Vagina (tissue), 2 donors: ENCODE measurements at regions not wholly inside any gene's neighbourhood (a gene's known extent, or its start where the extent isn't known, plus 50 kb on each side); places are given as distances from the start of the nearest gene placed in this dataset.

ENCODE experiments used
- DNase-seq, 2 donors: peaks; one replicate each; pipeline ENCODE4 v3.0.0-alpha.2; 2017; ENCODE audit errors: extremely low spot score in 2 of 2
- H3K27ac ChIP-seq: fragments of 200-600 bp; sonication (generic); one replicate; pipeline ENCODE4 v1.5.1; 2019
- H3K27me3 ChIP-seq: fragments of 200-600 bp; sonication (generic); one replicate; pipeline ENCODE4 v1.5.1; 2019
- H3K36me3 ChIP-seq, 2 donors: fragments of 200-600 bp; sonication (generic); one replicate each; pipeline ENCODE4 v1.5.1; 2017 to 2019
- H3K4me1 ChIP-seq: fragments of 200-600 bp; sonication (generic); one replicate; pipeline ENCODE4 v1.5.1; 2019
- H3K4me3 ChIP-seq, 2 donors: fragments of 200-600 bp; sonication (generic); 1 replicate in 1 of 2; 2 replicates in 1 of 2; pipeline ENCODE4 v1.5.1; 2016 to 2019
- H3K9me3 ChIP-seq: fragments of 200-600 bp; sonication (generic); one replicate; pipeline ENCODE4 v1.5.1; 2019
- POLR2A ChIP-seq, 2 donors: fragments of 450-650 bp; IDR thresholded peaks; one replicate each; pipeline ENCODE4 v1.6.1; 2017; ENCODE audit warnings: antibody characterized with exemption in 2 of 2, mild to moderate bottlenecking in 2 of 2, moderate library complexity in 2 of 2
- POLR2AphosphoS5 ChIP-seq, 2 donors: sonication (generic); formaldehyde crosslinking; IDR thresholded peaks; one replicate each; pipeline ENCODE4 v1.9.0; 2017; ENCODE audit warnings: antibody characterized with exemption in 2 of 2, mild to moderate bottlenecking in 2 of 2, low read depth in 1 of 2; ENCODE audit not compliant: insufficient read depth in 1 of 2
- intact Hi-C: fragments of 100-400 bp; cut with DNase I; formaldehyde crosslinking; loops from one replicate; pipeline ENCODE4 v1.15.1; 2023
- TF ChIP-seq, protein P1 (sequence below), 3 experiments: fragments of 450-650 bp in 2 of 3; fragments of 200-600 bp in 1 of 3; sonication (generic) in 1 of 3; IDR thresholded peaks; one replicate each; pipeline ENCODE4 v1.5.1; 2017 to 2019; ENCODE audit warnings: antibody characterized with exemption in 3 of 3, mild to moderate bottlenecking in 2 of 3, moderate library complexity in 2 of 3

DNA sequence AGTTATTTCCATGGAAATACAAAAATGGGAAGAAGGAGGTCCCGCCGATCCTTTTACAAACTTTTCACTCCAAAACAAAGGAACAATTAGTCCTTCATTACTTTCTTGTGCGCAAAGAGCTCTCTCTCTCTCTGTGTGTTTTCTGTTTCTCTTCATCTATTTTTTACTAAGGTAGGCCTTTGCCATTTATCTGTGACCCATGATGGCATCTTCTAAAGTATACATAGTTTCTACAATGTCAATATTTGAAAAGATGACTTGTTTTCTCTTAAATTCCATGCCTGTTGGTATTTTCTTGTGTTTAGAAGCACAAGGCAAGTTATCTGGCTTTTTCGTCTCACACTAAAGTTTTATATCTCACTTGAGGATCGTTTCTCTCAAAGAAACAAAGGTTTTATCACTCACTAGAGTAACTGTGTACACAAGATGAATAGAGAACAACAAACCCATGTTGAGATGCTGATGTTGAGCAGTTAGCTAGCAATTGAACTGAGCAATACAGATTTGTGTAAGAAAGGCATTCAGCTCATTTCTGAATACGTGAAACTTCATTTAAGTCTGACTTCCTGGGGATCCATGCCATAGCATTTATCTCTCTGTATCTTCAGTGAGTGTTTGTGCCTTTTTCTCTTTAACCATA lies 250.3 kb downstream of the GBA3 start:
- Histone ChIP-seq H3K9me3 (no peaks in the 10 kb centered on the region), H3K27me3 (no peaks in the 10 kb centered on the region), H3K27ac (no peak overlapping the region), H3K4me1 (no peaks in the 10 kb centered on the region), H3K4me3 (no peak overlapping the region), H3K36me3 (no peaks in the 10 kb centered on the region)
- intact Hi-C loops: no loop called here
- no peak for DNase-seq
- TF ChIP-seq POLR2AphosphoS5 (IDR thresholded peaks at IDR 0.05; ENCODE audit: insufficient read depth in 1 of 2, low read depth in 1 of 2) (no peak), POLR2A (IDR thresholded peaks at IDR 0.05) (no peak)
- TF ChIP-seq, protein P1, sequence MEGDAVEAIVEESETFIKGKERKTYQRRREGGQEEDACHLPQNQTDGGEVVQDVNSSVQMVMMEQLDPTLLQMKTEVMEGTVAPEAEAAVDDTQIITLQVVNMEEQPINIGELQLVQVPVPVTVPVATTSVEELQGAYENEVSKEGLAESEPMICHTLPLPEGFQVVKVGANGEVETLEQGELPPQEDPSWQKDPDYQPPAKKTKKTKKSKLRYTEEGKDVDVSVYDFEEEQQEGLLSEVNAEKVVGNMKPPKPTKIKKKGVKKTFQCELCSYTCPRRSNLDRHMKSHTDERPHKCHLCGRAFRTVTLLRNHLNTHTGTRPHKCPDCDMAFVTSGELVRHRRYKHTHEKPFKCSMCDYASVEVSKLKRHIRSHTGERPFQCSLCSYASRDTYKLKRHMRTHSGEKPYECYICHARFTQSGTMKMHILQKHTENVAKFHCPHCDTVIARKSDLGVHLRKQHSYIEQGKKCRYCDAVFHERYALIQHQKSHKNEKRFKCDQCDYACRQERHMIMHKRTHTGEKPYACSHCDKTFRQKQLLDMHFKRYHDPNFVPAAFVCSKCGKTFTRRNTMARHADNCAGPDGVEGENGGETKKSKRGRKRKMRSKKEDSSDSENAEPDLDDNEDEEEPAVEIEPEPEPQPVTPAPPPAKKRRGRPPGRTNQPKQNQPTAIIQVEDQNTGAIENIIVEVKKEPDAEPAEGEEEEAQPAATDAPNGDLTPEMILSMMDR (IDR thresholded peaks at IDR 0.05): no peak

- H3K27ac ChIP-seq: no peak overlapping the region
- TF ChIP-seq POLR2A (IDR thresholded peaks at IDR 0.05) (no peak), POLR2AphosphoS5 (IDR thresholded peaks at IDR 0.05; ENCODE audit: insufficient read depth in 1 of 2, low read depth in 1 of 2) (no peak)
- TF ChIP-seq, protein P1 (IDR thresholded peaks at IDR 0.05): no peak
- intact Hi-C loops: no loop called here
- DNase-seq: no peak
- no peaks in the 10 kb centered on the region for H3K4me1 ChIP-seq
- no peak overlapping the region for H3K4me3 ChIP-seq
- H3K36me3 ChIP-seq: no peaks in the 10 kb centered on the region
- no peaks in the 10 kb centered on the region for H3K9me3 ChIP-seq
- H3K27me3 ChIP-seq: no peaks in the 10 kb centered on the region
Observed at GRCh38 chr4:22941688-22942375, 249.1 kb downstream of the GBA3 start.

- no peaks in the 10 kb centered on the region for H3K4me1 ChIP-seq
- no peaks in the 10 kb centered on the region for H3K36me3 ChIP-seq
- H3K27me3 ChIP-seq: no peaks in the 10 kb centered on the region
- TF ChIP-seq POLR2AphosphoS5 (IDR thresholded peaks at IDR 0.05; ENCODE audit: insufficient read depth in 1 of 2, low read depth in 1 of 2): no peak
- TF ChIP-seq, protein P1 (IDR thresholded peaks at IDR 0.05): no peak
- no peak for TF ChIP-seq POLR2A (IDR thresholded peaks at IDR 0.05)
- no peak for DNase-seq
- H3K4me3 ChIP-seq: no peak overlapping the region
- intact Hi-C loops: no loop called here
- H3K27ac ChIP-seq: no peak overlapping the region
- H3K9me3 ChIP-seq: no peaks in the 10 kb centered on the region
Observed at GRCh38 chr4:22932326-22932725, 239.6 kb downstream of the GBA3 start.

- no peaks in the 10 kb centered on the region for H3K27me3 ChIP-seq
- H3K4me1 ChIP-seq: no peaks in the 10 kb centered on the region
- TF ChIP-seq, protein P1 (IDR thresholded peaks at IDR 0.05): no peak
- TF ChIP-seq POLR2A (IDR thresholded peaks at IDR 0.05) (no peak), POLR2AphosphoS5 (IDR thresholded peaks at IDR 0.05; ENCODE audit: insufficient read depth in 1 of 2, low read depth in 1 of 2) (no peak)
- H3K4me3 ChIP-seq: no peak overlapping the region
- DNase-seq: no peak
- intact Hi-C loops: no loop called here
- H3K27ac ChIP-seq: no peak overlapping the region
- no peaks in the 10 kb centered on the region for H3K36me3 ChIP-seq
- no peaks in the 10 kb centered on the region for H3K9me3 ChIP-seq
Observed at GRCh38 chr4:22922426-22922825, 229.7 kb downstream of the GBA3 start.

DNA sequence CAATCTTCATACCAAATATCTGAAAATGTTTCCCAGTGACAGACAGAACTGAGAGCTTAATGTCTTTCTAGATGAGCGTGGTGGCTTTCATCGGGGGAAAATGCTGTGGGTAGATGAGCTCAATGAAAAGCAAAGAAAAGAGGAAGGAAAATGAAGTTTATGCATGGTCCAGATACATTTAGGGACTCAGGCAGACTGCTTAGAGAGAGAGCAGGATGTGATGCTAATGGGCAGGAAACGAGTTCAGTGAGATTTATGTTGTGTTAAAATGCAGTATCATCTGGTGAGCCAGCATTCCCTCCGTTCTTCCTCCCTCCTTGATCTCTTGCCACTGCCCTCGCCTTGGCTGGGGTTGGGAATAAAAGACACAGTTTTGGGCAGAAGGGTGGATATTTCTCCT lies 229.2 kb downstream of the GBA3 start:
- Histone ChIP-seq H3K4me1 (no peaks in the 10 kb centered on the region), H3K27me3 (no peaks in the 10 kb centered on the region), H3K4me3 (no peak overlapping the region), H3K9me3 (no peaks in the 10 kb centered on the region), H3K36me3 (no peaks in the 10 kb centered on the region), H3K27ac (no peak overlapping the region)
- DNase-seq: no peak
- intact Hi-C loops: no loop called here
- TF ChIP-seq POLR2A (IDR thresholded peaks at IDR 0.05): no peak
- TF ChIP-seq, protein P1 (IDR thresholded peaks at IDR 0.05): no peak
- no peak for TF ChIP-seq POLR2AphosphoS5 (IDR thresholded peaks at IDR 0.05; ENCODE audit: insufficient read depth in 1 of 2, low read depth in 1 of 2)
